Kidney (tissue), 13 donors: ENCODE measurements at regions not wholly inside any gene's neighbourhood (a gene's known extent, or its start where the extent isn't known, plus 50 kb on each side); places are given as distances from the start of the nearest gene placed in this dataset.
A peak's percentile ranks its signal among the peaks of the same experiment; 100 is the strongest.

Experiments
- DNase-seq, 5 donors: peaks; one replicate each; pipeline ENCODE4 v3.0.0-alpha.2; 2013 to 2020
- FAIRE-seq: peaks from 2 replicates; lab custom pipeline; 2012; peaks lifted over from hg19 to GRCh38; lab: Jason Lieb, UNC
- H3K27ac ChIP-seq, 2 donors: one replicate each; pipeline ENCODE4 v1.7.0; 2013; ENCODE audit warnings: low read depth in 2 of 2, low read length in 2 of 2, inconsistent platforms in 1 of 2
- H3K27me3 ChIP-seq: one replicate; pipeline ENCODE4 v1.7.1; 2013; ENCODE audit warnings: low read length, inconsistent platforms; ENCODE audit not compliant: control insufficient read depth, insufficient read depth
- H3K36me3 ChIP-seq, 3 donors: one replicate each; pipeline versions ENCODE4 v1.7.0 to v1.7.1; 2013; ENCODE audit warnings: low read length in 3 of 3, control low read depth in 1 of 3, inconsistent platforms in 1 of 3; ENCODE audit not compliant: insufficient read depth in 3 of 3, control insufficient read depth in 2 of 3
- H3K4me1 ChIP-seq, 3 donors: one replicate each; pipeline versions ENCODE4 v1.7.0 to v1.7.1; 2013; ENCODE audit warnings: low read length in 3 of 3, inconsistent platforms in 1 of 3, low read depth in 1 of 3; ENCODE audit not compliant: control insufficient read depth in 2 of 3, insufficient read depth in 2 of 3
- H3K4me3 ChIP-seq, 3 donors: one replicate each; pipeline versions ENCODE4 v1.7.0 to v1.8.1; 2013; ENCODE audit warnings: low read length in 3 of 3, control low read depth in 1 of 3, inconsistent platforms in 1 of 3
- H3K9ac ChIP-seq, 3 donors: one replicate each; pipeline versions ENCODE4 v1.7.0 to v1.7.1; 2013; ENCODE audit warnings: low read length in 3 of 3, control low read depth in 1 of 3, inconsistent platforms in 1 of 3
- H3K9me3 ChIP-seq, 3 donors: one replicate each; pipeline versions ENCODE4 v1.7.0 to v1.7.1; 2013; ENCODE audit warnings: low read length in 3 of 3, control low read depth in 1 of 3, inconsistent platforms in 1 of 3; ENCODE audit not compliant: control insufficient read depth in 2 of 3, insufficient read depth in 1 of 3
- intact Hi-C: fragments of 100-400 bp; cut with DNase I; formaldehyde crosslinking; loops from one replicate; pipeline ENCODE4 v1.11.1; 2022
- TF ChIP-seq, protein P1 (sequence below): IDR thresholded peaks from 3 replicates; pipeline ENCODE4 v1.5.1; 2012; ENCODE audit warnings: mild to moderate bottlenecking, moderate library complexity, borderline replicate concordance; ENCODE audit not compliant: insufficient read depth; ENCODE audit errors: extremely low read depth
- donor health status: control.
- donor health status: control.
- donor health status: control.
- donor health status: control.
- donor health status: control.
- donor health status: DM: yes; HTN: yes; CAD: no.
- donor health status: Normal renal cell carcinoma (clear cell type).

DNA sequence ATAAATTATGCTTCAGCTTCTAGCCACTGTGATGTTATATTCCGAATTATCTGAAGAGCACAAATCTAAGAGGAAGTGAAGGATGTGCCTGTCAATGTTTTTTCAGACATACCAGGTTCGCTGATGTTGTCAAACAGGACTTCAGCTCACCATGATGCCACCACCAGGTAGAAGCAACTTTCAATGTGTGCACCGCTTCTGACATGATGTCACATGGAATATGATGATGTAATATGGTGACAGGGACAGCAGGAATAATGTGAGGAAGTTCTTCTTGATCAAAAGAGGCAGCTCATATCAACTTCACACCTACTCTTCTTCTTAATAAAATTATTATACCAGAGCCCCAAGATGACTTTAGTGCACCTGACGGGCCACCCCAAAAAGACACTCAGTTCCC is 893.2 kb downstream of the BCL11A start:
- FAIRE-seq (no peak), DNase-seq (no peak)
- Histone ChIP-seq H3K9me3 (no peaks in the 10 kb centered on the region), H3K9ac (no peak overlapping the region), H3K27ac (no peak overlapping the region), H3K27me3 (no peaks in the 10 kb centered on the region), H3K4me1 (no peaks in the 10 kb centered on the region), H3K36me3 (no peaks in the 10 kb centered on the region), H3K4me3 (no peak overlapping the region)
- TF ChIP-seq, protein P1, sequence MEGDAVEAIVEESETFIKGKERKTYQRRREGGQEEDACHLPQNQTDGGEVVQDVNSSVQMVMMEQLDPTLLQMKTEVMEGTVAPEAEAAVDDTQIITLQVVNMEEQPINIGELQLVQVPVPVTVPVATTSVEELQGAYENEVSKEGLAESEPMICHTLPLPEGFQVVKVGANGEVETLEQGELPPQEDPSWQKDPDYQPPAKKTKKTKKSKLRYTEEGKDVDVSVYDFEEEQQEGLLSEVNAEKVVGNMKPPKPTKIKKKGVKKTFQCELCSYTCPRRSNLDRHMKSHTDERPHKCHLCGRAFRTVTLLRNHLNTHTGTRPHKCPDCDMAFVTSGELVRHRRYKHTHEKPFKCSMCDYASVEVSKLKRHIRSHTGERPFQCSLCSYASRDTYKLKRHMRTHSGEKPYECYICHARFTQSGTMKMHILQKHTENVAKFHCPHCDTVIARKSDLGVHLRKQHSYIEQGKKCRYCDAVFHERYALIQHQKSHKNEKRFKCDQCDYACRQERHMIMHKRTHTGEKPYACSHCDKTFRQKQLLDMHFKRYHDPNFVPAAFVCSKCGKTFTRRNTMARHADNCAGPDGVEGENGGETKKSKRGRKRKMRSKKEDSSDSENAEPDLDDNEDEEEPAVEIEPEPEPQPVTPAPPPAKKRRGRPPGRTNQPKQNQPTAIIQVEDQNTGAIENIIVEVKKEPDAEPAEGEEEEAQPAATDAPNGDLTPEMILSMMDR = no peak
- intact Hi-C loops = no loop called here

DNA sequence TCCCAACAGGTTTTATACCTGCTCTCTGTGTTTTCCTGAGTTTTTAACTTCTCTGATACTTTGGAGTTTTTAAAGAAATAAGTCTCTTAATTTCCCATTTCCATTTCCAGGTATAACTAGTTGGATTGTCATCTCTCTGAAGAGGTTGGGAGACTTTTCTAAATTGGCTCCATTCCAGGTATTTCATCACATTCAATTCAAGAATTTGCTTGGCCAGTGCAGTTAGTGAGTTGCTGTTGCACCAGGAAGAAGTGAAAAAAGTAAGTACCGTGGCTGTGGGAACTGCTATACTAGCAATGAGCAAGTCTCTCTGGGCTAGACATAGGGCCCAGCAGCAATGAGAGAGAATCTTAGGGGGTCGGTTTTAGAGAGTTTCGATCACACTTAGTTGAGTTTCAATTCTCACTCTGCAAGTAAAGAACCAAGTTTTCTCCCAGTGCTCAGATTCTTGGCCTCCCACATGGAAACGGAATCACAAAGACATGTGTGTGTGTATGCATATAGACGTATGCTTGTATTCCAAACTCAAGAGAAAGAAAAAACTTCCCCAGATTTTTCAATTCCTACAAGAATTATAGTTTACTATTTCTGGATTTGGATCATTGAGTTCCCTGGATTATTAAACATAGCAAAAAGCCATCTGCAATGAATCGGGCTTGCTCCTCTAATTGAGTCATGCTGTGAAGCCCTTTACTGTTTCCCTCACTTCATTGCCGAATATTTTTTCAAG is 894.4 kb downstream of the BCL11A start:
- Histone ChIP-seq H3K9ac (no peak overlapping the region), H3K4me3 (no peak overlapping the region), H3K27ac (no peak overlapping the region), H3K36me3 (no peaks in the 10 kb centered on the region), H3K9me3 (no peaks in the 10 kb centered on the region), H3K27me3 (no peaks in the 10 kb centered on the region), H3K4me1 (no peaks in the 10 kb centered on the region)
- TF ChIP-seq, protein P1 = no peak
- FAIRE-seq (no peak), DNase-seq (no peak)
- intact Hi-C loops = no loop called here

DNA sequence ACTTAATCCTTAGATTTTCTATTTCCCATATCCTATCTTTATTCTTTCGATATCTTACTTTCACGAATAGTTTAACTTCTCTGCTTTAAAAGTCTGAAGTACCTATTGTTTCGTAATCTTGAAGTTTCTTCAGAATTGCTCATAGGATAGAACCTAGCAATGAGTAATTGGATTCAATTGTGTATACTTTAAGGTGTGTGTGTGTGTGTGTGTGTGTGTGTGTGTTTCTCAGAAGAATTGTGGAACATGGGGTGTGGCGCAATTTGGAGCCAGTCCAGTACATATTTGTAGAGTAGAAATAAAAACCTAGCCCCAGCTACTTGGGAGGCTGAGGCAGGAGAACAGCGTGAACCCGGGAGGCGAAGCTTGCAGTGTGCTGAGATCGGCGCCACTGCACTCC is 897.6 kb downstream of the BCL11A start:
- Histone ChIP-seq H3K27ac (no peak overlapping the region), H3K27me3 (no peaks in the 10 kb centered on the region), H3K36me3 (no peaks in the 10 kb centered on the region), H3K9ac (no peak overlapping the region), H3K9me3 (no peaks in the 10 kb centered on the region), H3K4me3 (no peak overlapping the region), H3K4me1 (no peaks in the 10 kb centered on the region)
- TF ChIP-seq, protein P1 = no peak
- FAIRE-seq = no peak
- intact Hi-C loops = no loop called here
- no peak for DNase-seq

DNA sequence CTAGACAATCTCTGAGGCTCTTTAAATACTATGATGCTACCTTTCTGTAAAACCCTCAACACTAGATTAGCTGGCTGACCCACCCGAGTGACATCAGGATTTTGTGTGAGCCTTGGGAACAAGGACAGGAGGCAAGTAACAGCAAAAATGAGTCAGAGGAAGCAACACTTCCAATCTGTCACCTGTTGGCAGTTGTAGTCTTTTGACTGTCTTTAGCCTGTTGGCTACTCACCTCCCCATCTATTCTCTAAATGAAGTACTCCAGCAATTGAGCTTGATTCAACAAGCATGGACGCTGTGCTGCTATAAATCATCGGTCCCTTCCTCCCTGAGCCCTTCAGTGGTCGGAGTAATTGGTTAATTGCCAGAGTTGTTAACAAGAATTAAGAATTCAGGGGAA is 898.7 kb downstream of the BCL11A start:
- no peak overlapping the region for H3K9ac ChIP-seq
- no peak for FAIRE-seq
- no peaks in the 10 kb centered on the region for H3K36me3 ChIP-seq
- TF ChIP-seq, protein P1 = no peak
- H3K27me3 ChIP-seq = no peaks in the 10 kb centered on the region
- no peak overlapping the region for H3K27ac ChIP-seq
- no peaks in the 10 kb centered on the region for H3K4me1 ChIP-seq
- H3K9me3 ChIP-seq = no peaks in the 10 kb centered on the region
- peak in 1 of 5 donors; percentile 11 for DNase-seq
- H3K4me3 ChIP-seq = no peak overlapping the region
- intact Hi-C loops = no loop called here
